ENCODE measurements at regions not wholly inside any gene's neighbourhood (a gene's known extent, or its start where the extent isn't known, plus 50 kb on each side); places are given as distances from the start of the nearest gene placed in this dataset.

- TF ChIP-seq POLR2AphosphoS5 (IDR thresholded peaks at IDR 0.05; ENCODE audit: low read depth, low read length) (no peak), POLR2A (IDR thresholded peaks at IDR 0.05; ENCODE audit: low read depth, low read length) (no peak), TAF1 (IDR thresholded peaks at IDR 0.05; ENCODE audit: borderline replicate concordance, low read depth, low read length) (no peak)
Observed at GRCh38 chr7:13257661-13258060, 570.2 kb downstream of the ARL4A start.

Measured in GM12892 (cell line).